Germinal center (tissue), 1 donor: ENCODE measurements at regions not wholly inside any gene's neighbourhood (a gene's known extent, or its start where the extent isn't known, plus 50 kb on each side); places are given as distances from the start of the nearest gene placed in this dataset.
"Not testable (repeated sequence)": the region's sequence is repeated elsewhere in the genome, so short reads cannot be mapped to it uniquely, and the experiment has no call there.

Experiments used
- DNase-seq: peaks from one replicate; pipeline ENCODE4 v3.0.0; 2012; ENCODE audit warnings: mixed read lengths, low spot score

DNA sequence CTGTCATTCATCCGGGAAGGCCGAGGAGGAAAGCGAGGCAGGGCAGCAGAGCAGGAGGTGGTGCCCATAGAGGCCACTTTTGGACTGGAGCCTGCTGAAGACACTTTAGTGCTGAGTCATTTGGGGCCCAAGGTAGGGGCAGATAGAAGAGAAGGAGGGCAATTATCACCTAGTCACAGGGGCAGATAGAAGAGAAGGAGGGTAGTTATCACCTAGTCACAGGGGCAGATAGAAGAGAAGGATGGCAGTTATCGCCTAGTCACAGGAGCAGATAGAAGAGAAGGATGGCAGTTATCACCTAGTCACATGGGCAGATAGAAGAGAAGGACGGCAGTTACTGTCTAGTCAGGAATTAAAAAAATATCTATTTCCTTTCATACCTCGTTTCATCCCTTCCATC is 1372.6 kb downstream of the FOXD4L5 start:
- not testable (repeated sequence) for DNase-seq

DNA sequence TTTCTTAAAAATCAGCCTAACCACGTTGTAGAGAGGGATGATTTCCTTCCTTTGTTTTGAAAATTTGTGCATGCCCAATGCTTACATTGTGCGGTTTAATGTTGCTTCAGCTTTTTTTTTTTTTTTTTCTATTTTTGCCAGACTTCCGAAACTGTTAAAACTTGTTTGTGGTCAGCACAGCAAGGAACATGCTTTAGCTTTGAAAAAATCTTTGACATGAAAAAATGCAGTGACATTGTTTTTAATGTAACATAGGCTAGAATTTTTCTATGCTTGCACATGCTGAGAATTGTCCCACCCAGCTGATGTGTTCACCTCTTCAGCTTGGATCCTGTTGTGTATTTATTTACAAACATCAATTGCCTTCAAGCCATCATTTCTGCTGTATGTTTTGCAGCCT is 1375.9 kb downstream of the FOXD4L5 start:
- not testable (repeated sequence) for DNase-seq

DNA sequence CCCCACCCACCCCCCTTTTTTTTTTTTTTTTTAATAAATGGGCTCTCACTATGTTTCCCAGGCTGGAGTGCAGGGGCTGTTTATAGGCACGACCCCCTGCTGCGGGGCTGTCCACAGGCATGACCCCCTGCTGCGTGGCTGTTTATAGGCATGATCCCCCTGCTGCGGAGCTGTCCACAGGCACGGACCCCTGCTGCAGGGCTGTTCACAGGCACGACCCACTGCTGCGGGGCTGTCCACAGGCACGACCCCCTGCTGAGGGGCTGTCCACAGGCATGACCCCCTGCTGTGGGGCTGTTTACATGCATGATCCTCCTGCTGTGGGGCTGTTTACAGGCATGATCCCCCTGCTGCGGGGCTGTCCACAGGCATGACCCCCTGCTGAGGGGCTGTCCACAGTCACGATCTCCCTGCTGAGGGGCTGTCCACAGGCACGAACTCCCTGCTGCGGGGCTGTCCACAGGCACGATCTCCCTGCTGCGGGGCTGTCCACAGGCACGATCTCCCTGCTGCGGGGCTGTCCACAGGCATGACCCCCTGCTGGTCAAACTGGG is 1385.3 kb downstream of the FOXD4L5 start:
- not testable (repeated sequence) for DNase-seq

GRCh38 chr9:63881386-63881785 is 1403.6 kb downstream of the FOXD4L5 start:
- not testable (repeated sequence) for DNase-seq

DNA sequence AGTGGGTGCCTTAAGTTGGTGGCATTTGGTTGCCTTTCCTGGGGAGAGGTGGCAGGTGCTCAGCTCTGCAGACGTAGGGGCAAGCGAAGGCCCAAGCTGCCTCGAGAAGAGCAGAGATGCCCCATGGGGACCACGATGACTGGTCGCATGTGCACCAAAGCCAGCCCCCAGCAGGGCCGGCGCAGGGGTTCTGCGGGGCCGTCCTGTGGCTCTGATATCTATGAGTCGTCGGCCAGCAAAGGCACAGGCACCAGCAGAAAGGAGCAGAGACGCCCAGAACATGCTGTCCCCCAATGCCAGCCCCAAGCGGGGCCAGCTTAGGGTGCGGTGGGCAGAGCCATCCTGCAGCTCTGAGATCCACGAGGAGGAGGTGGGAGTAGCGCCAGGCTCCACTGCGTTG is 1408.6 kb downstream of the FOXD4L5 start:
- not testable (repeated sequence) for DNase-seq

- DNase-seq: peak; percentile 2
Observed at GRCh38 chr9:63859475-63860215, 1425.4 kb downstream of the FOXD4L5 start.

GRCh38 chr9:63859090-63859474 is 1425.9 kb downstream of the FOXD4L5 start:
- not testable (repeated sequence) for DNase-seq

- not testable (repeated sequence) for DNase-seq
Observed at GRCh38 chr9:63853140-63853751, 1431.8 kb downstream of the FOXD4L5 start.

DNA sequence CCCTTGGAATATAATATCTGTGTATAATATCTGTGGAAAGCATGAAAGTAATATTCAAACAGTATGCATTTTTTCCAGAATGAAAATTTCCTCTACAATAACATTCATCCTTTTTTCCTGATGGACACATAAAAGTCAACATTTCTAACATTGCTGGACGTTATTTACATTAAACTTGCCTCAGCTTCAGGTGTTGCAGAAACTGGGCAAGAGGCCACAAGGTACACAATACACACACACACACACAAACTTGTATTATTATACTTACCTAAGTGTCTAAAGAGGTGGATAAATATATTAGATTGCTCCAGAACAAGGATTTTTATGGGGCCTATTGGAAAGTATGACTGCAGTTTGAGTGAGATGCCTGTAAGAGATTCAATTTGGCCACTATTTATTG is 1460.2 kb downstream of the FOXD4L5 start:
- not testable (repeated sequence) for DNase-seq

DNA sequence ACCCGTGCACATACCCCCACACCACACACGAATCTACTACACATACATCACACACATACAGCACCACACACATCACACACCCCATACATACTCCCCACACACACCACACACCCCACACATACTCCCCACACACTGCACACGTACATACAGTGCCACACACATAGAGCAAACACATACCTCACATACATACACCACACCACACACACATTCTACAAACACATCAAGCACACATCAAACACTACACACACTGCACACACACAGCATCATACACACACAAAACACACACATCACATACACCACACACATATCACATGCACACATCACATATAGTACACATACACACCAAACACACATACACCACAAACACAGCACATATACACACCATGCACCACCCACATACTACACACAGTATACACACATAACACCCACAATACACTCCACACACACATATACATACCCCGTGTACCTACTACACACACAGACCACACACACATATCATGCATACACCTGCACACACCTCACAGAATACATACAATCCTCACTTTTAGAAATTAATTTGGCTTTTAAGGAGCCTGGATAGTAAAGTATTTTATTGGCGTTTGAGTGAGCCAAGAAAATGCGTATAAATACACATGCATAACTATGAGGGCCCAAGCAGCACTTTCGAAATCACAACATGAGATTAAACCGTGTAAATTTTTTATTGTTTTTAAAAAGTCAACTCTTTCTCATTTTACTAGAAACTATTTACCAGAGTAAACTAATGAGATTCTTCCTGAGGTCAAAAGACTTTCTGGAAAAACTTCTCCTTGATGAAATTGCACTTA is 1461.4 kb downstream of the FOXD4L5 start:
- DNase-seq: not testable (repeated sequence)

- DNase-seq: not testable (repeated sequence)
Observed at GRCh38 chr9:63822615-63823374, 1462.2 kb downstream of the FOXD4L5 start.

GRCh38 chr9:63821293-63821692 is 1463.7 kb downstream of the FOXD4L5 start:
- DNase-seq: not testable (repeated sequence)

DNA sequence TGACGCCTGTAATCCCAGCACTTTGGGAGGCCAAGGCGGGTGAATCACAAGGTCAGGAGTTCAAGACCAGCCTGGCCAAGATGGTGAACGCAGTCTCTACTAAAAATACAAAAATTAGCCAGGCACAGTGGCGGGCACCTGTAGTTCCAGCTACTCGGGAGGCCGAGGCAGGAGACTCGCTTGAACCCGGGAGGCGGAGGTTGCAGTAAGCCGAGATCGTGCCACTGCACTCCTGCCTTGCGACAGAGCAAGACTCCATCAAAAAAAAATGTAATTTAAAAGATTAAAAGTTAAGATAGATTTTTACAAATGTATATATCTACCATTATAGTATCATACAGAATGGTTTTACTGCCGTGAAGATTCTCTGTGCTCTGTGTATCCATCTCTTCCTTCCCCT is 1464.1 kb downstream of the FOXD4L5 start:
- not testable (repeated sequence) for DNase-seq

DNA sequence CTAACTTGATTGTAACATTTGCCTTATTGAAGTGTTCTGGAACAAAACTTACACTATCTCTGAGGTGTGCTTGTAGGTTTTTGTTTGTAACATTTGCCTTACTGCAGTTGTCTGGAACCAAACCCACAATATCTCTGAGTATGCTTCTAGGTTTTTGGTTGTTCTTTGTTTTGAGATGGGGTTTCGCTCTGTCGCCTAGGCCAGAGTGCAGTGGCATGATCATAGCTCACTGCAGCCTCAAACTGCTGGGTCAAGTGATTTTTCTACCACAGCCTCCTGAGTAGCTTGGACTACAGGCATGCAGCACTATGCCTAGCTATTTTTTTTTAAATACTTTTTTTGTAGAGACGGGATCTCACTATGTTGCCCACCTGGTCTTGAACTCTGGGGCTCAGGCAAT is 1464.6 kb downstream of the FOXD4L5 start:
- not testable (repeated sequence) for DNase-seq

DNA sequence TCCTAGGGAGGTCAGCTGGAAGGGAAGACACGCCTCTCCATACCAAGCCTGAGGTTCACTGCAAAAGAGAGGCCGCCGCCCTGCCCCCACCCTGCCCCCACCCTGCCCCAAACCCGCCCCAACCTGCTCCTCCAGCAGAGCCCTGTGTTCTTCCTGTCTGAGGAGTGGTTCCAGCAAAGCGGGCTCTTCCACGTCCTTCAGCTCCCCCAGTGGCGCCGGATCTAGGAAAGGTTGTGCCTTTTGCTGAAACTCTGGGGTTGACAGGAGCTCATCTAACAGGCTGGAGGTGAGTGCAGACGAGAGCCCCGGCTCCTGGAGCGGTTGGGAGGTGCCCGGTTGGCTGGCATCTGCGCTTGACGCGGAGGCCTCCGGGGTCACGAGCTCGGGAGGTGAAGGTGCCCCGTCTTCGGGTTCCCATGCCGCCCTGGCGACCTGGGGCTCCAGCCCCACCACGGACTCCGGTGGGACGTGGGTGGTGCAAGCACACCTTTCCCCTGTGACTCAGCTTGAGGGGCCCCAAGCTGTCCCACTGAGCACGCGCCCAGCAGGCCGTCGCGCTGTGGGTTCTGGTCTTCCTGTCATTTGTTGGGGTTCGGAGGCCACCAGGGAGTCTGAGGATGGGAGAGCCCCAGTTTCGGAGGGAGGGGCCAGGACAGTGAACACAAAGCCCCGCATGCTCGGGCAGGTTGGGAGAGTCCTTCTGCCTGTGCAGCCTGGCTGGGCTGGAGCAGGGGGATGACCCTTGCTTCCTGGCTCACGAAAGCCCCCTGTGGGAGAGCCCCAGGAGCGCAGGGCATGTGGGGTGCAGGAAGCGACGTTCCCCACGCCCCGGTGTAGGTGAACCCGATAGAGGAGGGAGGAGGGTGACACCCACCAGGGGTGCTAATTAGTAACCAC is 1467.1 kb downstream of the FOXD4L5 start:
- peak; percentile 68 for DNase-seq

- DNase-seq: peak; percentile 84
Observed at GRCh38 chr9:63816751-63817621, 1468.0 kb downstream of the FOXD4L5 start.

GRCh38 chr9:63814970-63815669 is 1469.9 kb downstream of the FOXD4L5 start:
- not testable (repeated sequence) for DNase-seq

- DNase-seq: not testable (repeated sequence)
Observed at GRCh38 chr9:63813391-63814021, 1471.5 kb downstream of the FOXD4L5 start.
